ENCODE measurements at regions not wholly inside any gene's neighbourhood (a gene's known extent, or its start where the extent isn't known, plus 50 kb on each side); places are given as distances from the start of the nearest gene placed in this dataset.

DNA sequence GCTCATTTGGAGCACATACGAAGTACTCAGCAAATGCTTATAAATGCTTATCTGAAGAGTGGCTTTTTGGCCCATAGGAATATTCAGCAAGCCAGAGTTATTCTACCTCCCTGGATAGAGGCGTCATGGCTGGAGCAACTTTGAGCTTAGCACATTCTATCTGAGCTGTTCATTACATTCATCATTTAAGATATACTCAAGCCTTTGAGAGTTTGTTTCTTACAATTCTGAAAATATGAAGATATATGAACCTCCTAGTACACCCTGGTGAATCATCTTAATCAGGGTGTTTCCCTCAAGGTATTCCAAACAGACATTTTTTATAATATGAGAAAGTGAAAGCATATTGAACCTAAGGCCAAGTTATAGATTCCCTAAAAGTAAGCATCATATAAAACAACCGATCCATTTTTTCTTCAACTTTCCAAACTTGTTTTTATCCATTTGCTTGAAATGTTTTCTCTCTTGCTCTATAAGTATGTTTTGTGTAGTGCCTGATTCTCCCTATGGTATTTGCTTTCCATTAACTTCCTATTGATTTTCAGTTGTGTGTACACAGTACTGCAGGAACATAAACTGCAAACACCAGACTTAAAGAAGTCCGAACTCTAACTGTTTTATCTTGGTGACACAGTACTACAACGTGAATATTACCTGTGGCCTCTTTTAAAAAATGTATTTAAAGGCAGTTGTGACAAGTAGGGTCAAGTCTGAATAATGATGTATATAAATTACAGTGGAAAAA is 139.7 kb upstream of the PTPRK start:
- DNase-seq = no peak

DNA sequence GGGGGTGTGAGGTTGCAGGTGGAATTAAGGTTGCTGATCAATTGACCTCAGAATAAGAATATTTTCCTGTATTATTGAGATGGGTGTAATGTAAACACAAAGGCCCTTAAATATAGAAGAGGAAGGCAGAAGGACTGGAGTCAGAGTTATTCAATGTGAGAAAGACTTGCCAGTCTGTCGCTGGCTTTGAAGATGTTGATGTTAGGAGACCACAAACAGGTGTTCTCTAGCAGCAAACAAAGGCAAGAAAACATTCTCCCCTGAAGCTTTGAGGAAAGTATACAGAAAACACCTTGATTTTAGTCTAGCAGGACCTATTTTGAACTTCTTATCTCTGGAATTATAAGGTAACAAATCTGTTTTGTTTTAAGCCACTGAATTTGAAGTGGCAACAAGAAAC is 138.9 kb upstream of the PTPRK start:
- DNase-seq = no peak

DNA sequence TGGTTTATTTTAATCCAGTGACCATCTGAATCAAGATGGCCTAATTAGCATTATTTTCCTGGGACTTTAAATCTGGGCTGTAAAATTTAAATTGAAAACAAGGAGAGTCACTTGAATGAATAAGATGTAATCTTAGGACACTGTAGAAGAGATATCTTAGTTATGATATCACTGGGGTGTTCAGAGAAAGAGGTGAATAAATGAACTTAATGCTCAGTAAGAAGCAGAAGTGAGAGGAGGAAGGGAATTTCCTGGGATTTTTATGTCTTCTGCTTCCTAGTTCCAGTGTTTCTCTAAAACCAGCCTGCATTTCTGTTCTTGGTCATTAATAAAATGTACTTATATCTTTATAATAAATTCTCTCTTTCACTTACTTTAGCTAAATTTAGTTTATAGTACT is 136.8 kb upstream of the PTPRK start:
- no peak for DNase-seq

GRCh38 chr6:128655978-128656498 is 135.6 kb upstream of the PTPRK start:
- DNase-seq = peak; percentile 4

DNA sequence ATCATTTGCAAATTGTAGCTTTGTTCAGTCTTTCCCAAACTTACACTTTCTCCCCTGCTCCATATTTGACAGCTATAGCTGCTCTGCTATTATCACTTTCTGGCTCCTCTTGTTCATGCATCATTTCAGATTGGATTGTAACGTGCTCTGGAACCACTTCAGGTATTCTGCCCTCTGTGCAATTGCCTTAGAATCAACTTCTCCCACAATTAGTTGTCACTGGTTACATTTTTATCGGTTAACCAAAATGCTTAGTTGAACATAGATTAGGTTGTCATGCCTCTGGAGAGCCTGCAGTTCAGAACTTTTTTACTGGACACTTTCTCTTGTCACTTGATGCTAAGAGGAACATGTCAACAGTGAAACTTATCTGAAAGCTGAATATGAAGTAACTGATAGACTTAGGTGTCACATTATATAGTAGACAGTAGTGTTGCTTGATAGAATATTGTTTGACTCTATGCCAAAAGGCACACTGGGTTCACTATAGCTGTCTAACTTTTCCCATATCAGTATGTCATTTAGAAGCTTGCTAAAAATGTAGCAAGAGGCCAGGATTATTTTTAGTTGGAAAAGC is 127.7 kb upstream of the PTPRK start:
- no peak for DNase-seq

DNA sequence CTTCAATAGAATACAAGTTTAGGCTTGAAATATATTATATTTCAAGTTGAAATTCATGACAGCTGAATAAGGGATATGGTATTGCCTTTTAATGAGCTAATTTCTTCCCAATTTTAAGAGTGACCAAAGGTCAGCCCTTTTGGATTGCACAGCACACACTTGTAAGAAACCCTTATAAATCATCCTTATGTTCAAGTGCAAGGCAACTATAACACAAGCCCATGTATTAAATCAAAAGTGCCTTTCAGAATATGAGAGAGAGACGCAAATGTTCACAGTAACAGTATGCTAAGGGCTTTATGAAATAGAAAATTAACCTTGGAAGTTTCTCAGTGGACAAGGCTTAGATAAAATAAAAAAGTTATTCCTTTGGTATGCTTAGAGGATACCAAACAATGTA is 121.7 kb upstream of the PTPRK start:
- DNase-seq = no peak

DNA sequence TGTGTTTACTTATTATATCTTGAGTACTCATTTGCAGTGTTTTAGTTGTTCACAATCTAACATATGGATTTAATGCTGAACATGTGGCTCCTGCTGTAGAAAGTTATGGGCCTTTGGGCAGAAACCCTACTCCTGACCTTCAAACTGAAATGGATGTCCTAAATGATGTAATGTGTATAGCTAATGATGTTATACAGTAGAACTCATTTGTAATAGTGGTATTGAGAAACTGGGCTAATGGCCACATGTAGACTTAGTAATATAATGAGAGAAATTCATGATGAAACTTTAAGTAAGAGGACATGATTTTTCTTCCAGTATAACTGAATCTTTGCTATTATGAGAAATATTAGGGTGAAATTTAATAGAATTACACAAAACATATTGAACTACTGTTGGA is 121.3 kb upstream of the PTPRK start:
- no peak for DNase-seq

- DNase-seq = no peak
Observed at GRCh38 chr6:128638817-128639216, 118.4 kb upstream of the PTPRK start.

- DNase-seq = no peak
Observed at GRCh38 chr6:128635219-128635618, 114.8 kb upstream of the PTPRK start.

- no peak for DNase-seq
Observed at GRCh38 chr6:128632131-128632530, 111.7 kb upstream of the PTPRK start.

DNA sequence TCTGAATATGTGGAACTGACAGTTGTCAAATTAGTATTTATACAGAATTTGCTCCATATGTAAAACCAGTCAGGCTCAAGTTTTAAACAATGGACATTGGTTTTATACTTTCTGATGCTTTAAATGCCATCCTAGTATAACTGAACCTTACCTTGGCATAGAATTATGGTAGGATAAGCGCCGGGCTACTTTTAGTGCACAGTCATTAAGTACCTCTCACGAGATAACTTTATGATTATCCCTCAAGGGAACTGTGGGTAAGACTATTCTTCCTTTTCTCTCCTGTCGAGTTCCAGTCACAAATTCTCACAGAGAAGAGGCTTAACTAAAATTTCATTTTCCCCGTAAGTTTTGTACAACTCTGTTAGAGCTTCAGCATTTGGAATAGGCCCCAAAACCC is 110.6 kb upstream of the PTPRK start:
- no peak for DNase-seq

GRCh38 chr6:128630213-128630612 is 109.8 kb upstream of the PTPRK start:
- DNase-seq = no peak

- no peak for DNase-seq
Observed at GRCh38 chr6:128617285-128617684, 96.9 kb upstream of the PTPRK start.

DNA sequence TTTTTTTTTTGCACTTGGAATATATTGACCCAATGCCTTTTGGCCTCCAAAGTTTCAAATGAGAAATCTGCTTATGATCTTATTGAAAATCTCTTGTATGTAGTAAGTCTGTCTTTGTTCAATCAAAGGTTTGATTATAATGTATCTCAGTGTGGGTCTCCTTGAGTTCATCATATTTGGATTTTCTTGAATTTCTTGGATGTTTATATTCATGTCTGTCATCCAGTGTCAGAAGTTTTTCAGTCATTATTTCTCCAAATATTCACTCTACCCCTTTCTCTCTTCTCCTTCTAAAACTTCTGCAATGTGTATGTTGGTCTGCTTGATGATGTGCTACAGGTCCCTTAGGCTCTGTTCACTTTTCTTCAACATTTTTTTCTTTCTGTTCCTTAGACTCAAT is 95.9 kb upstream of the PTPRK start:
- DNase-seq = no peak

DNA sequence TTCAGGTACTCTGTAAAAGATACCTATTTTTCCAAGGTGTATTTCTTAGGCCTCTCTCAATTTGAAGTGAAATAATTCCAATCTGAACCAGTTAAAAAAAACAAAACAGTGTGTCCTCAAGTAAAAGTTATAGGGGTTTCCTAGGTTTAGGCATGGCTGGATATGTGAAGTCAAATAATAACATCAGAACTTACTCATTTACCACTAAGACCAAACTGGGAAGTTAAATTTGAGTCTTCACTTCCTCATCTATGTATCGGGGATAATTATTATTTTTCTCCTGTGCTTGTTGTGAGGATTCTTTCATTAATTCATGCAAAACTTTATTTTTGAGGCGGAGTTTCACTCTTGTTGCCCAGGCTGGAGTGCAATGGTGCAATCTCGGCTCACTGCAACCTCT is 86.2 kb upstream of the PTPRK start:
- DNase-seq = no peak

DNA sequence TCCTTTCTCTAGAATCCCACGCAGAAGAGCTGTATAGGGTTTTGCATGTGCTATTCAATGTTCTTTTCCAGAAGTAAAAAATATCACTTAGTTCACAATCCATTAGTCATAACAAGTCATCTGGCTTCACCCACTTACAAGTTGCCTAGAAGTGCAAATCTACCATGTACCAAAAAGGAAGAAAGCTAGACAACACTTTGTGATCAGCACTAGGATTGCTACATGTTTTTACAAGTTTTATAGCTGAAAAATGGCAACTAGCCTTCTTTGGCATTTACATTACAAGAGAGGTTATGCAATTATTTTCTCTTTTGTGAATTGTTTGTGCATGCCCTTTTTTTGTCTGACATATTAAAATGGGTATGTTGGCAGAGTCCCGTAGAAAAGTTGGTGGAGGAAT is 85.6 kb upstream of the PTPRK start:
- DNase-seq = no peak

GRCh38 chr6:128601060-128601459 is 80.7 kb upstream of the PTPRK start:
- no peak for DNase-seq

DNA sequence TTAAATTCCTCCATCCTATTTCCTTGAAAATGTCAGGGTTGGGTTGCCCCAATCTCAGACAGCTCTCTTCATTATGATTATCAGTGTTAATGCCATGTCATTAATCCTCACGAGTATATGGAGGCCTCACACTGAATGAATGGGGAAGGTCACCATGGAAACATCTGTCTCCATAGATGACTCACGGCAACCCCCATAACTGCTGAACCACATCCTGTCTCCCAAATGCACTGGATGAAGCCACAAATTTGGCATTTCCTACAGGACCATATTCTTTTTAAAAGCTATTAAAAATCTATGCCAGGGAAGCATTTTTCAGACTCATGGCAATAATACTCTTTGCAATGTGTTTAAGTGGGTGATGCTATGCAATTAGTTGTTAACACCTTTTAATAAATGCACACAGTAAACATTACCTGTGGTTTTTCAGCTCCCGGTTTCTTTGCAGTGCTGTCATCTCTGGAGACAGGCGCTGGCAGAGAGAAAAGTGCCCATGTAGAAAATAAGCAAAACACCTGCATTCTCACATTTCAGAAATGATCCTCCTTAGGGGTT is 80.1 kb upstream of the PTPRK start:
- no peak for DNase-seq

DNA sequence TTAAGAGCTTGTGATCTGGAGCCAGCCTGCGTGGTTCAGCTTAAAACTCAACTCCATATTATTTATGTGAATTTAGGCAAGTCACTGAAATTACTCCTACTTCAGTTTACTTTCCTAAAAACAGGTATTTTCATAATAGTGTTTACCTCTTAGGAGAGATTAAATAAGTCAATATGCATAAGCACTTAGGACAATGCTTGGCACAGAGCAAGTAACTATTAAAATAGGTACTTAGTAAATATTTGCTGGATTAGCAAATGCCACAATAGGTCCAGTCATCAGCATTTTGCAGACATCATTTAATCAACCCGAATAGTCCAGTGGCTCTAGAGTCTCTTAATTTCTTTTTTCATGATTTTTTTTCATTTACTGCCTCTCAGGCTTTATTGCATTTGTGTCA is 78.6 kb upstream of the PTPRK start:
- DNase-seq = no peak

- no peak for DNase-seq
Observed at GRCh38 chr6:128598571-128598970, 78.2 kb upstream of the PTPRK start.

- DNase-seq = no peak
Observed at GRCh38 chr6:128597956-128598355, 77.6 kb upstream of the PTPRK start.

GRCh38 chr6:128597004-128597403 is 76.6 kb upstream of the PTPRK start:
- no peak for DNase-seq

- no peak for DNase-seq
Observed at GRCh38 chr6:128595544-128595943, 75.1 kb upstream of the PTPRK start.

DNA sequence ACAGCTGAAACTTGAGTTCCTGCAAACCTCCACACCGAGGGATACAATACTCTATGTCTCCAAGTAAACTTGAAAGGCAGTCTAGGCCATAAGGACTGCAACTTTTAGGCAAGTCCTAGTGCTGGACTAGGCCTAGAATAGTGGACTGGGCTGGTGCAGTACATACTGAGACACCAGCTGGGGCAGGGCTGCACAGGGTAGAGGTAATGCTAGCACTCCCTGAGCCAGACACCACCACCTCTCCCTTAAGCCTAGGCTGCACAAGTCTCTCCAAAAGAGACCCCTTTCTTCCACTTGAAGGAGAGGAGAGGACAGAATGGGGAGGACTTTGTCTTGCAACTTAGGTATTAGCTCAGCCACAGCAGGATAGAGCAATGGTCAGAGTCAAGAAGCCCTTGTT is 65.7 kb upstream of the PTPRK start:
- DNase-seq = no peak
